ENCODE measurements at regions not wholly inside any gene's neighbourhood (a gene's known extent, or its start where the extent isn't known, plus 50 kb on each side); places are given as distances from the start of the nearest gene placed in this dataset.

- DNase-seq: no peak
Observed at GRCh38 chr10:2688958-2689357, 378.4 kb upstream of the PFKP start.

GRCh38 chr10:2686691-2687090, 380.7 kb upstream of the PFKP start:
- no peak for DNase-seq

GRCh38 chr10:2682491-2682890, 384.9 kb upstream of the PFKP start:
- no peak for DNase-seq

DNA sequence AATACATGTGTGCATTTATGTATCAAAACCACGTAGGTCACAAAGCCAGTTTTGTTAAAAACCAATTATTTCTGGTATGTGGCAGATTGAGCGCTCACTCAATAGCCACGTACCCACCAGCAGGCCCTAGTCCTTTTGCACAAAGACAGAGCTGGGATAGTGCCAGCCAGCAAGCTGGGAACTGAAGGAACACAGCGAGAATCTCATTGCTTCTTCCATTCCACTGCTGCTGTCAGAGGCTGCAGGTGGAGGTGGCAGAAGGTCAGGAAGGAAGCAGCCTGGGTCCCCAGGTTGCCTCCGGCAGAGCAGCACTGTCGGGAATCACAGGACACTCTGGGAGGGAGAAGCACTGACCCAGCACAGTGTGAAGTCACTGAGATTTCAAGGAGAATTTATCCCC, 385.5 kb upstream of the PFKP start:
- no peak for DNase-seq

DNA sequence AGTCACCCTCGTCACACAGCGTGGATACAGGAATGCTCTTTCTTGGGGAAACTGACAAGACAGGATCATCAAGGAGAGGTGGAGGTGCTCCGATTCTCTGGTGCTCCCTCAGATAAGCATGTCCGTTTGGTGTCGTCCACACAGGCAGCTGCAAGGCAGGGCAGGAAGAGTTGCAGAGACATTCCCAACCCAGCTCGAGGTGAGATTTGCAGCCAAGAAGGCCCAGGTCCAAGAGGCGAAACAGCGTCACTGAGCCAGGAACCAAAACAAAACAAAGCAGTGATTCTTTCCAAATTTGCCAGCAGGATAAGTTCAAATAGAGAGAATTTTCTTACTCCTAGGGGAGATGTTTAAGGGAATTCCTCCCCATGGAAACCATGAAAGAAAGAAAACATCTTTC, 386.5 kb upstream of the PFKP start:
- DNase-seq: no peak

- no peak for DNase-seq
Observed at GRCh38 chr10:2679646-2680045, 387.7 kb upstream of the PFKP start.

GRCh38 chr10:2676455-2676854, 390.9 kb upstream of the PFKP start:
- DNase-seq: no peak

GRCh38 chr10:2674451-2674850, 392.9 kb upstream of the PFKP start:
- no peak for DNase-seq

- DNase-seq: no peak
Observed at GRCh38 chr10:2670864-2671263, 396.5 kb upstream of the PFKP start.

DNA sequence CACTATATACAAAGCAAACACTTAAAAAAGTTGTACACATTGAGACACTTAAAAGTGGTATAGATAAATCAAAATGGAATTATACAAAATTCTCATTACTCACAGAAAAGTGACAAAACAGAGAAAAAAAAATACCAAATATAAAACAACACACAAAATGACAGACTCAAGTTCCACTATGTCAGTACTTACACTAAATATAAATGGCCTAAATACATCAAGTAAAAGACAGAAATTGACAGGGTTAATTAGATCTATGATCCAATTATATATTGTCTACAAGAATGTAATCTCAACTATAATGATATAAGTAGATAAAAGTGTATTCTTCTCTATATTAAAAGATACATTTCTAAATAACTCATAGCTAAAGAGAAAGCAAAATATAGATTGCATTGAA, 401.6 kb upstream of the PFKP start:
- DNase-seq: no peak

- no peak for DNase-seq
Observed at GRCh38 chr10:2660276-2660675, 407.1 kb upstream of the PFKP start.

GRCh38 chr10:2659660-2660209, 407.6 kb upstream of the PFKP start:
- DNase-seq: no peak

DNA sequence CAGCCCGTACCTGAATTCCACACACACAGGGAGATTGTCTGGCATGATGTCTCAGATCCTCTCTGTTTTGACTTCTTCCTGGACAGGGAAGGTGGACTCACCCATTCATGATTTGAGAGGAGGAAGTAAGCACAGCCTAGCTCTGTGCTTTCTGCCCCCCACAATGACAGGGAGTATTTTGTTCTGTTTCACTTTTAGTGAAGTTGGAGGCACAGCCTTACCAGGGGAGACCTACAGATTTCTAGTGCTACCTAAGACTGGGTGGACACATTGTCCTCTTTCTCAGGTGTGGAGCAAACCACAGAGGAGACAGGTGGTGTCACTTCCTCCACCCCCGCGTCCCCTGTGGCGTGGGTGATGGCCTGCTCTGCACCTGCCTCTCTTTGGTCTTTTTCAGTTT, 408.6 kb upstream of the PFKP start:
- no peak for DNase-seq

GRCh38 chr10:2650328-2650727, 417.0 kb upstream of the PFKP start:
- no peak for DNase-seq

GRCh38 chr10:2641028-2641427, 426.3 kb upstream of the PFKP start:
- no peak for DNase-seq

DNA sequence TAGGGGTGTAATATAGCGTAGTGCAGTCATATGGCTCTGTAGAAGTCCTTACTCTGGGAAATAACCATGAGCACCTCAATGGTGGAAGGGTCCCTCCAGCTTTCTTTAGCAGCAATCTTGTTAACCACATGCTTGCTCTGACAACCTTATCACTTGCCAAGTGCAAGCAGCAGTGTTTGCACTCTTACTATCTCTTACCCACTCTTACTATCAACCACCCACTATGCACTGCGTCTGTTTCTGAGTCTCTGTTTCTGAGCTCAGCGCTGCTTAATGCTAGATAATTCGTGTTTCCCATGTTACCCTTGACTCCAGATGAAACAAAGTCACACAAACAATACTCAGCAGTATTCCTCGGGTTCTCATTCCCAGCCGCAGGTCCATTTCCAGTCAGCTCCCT, 433.7 kb upstream of the PFKP start:
- DNase-seq: no peak

- DNase-seq: no peak
Observed at GRCh38 chr10:2631557-2632205, 435.7 kb upstream of the PFKP start.

GRCh38 chr10:2628705-2629104, 438.6 kb upstream of the PFKP start:
- DNase-seq: no peak

DNA sequence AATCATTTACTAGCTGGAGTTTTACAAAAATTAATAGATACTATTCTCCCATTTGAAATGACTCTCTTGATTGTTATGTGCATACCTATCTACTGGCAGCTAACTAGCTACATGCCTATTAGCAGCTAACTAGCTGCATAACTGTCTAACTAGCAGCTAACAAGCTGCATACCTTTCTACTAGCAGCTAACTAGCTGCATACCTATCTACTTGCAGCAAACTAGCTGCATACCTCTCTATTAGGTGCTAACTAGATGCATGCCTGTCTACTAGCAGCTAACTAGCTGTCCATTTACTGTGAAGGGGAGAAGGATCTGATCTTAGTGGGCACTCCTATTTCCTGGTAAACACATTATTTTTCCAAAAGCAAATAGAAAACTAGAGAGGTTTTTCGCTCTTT, 439.4 kb upstream of the PFKP start:
- no peak for DNase-seq

DNA sequence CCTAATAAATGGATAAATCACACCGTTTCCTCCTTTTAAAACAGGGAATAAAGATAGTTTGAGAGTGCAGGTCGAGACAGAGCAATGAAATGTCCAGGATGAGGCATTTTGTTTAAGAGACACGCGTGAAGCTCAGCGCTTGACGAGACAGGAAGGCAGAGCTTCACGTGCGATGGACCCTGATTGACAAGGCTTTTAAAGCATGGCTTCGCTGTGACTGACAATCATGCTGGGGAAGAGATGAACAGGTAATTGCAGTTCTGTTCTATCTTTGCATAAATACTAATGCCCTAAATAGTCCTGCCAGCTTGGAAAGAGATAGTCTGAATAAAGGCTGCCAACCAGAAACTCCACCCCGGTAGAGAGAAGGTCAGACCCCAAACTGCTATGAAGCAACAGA, 442.3 kb upstream of the PFKP start:
- no peak for DNase-seq

DNA sequence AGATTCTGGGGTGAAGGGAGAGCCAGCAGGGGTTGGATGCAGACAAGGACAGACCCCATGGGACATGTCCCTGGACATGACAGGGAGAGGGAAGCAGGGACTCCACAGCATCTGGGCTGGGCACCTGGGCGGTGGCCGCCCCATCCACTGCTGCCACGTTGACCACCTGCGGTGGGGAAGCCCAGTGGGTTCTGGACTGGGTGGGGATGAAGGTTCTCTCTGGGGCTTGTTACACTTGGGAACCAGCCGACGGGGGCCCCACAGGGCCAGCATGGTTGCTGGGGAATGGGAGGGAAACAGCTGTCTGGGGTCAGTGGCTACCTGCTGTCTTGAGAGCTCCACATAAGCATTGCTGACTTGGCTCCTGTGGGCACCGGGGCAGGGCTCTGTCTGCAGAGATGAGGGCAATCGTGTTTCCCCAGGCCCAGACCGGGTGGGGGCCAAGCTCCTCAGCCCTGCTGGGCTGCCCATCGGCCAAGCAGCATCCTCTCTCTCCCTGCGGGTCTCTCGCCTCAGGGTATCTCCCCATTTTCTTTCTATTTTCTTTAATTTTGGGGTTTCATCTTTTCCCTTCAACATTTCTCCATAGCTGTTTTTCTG, 443.6 kb upstream of the PFKP start:
- no peak for DNase-seq

GRCh38 chr10:2620827-2621521, 446.4 kb upstream of the PFKP start:
- no peak for DNase-seq

DNA sequence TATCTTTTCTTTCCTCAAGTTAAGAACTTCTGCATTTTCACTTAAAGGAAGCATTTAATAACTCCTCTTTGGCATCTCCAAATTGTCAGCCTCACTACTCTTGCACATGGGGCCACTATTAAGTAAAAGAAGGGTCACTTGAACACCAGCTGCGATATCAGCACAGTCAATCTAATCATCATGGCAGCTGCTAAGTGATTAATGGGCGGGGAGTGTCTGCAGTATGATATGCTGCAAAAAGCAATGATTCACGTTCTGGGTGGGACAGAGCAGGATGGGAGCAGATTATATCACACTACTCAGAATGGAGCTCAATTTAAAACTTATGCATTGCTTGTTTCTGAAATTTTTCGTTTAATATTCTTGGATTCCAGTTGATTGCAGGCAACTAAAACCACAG, 447.4 kb upstream of the PFKP start:
- DNase-seq: no peak

DNA sequence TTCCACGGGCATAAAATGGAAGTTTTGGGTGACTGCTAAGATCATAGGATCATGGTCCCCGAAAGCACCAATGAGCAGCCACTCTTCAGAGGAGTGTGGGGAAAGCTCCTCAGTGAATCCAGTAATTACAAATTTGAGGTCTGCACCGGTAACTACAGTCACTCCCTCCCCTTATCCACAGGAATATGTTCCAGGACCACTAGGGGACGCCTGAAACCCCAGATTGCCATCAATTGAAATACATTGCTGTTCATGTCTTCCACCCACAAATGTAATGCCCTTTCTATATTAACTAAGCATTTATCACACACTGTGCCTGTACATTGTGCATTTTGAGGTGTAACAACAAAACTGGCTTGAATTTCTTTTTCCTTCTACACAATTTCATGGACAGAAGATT, 447.9 kb upstream of the PFKP start:
- no peak for DNase-seq
